GM12865 (cell line): ENCODE measurements at regions not wholly inside any gene's neighbourhood (a gene's known extent, or its start where the extent isn't known, plus 50 kb on each side); places are given as distances from the start of the nearest gene placed in this dataset.

Source experiments
- DNase-seq: peaks from one replicate; pipeline ENCODE4 v3.0.0; 2010; ENCODE audit warnings: low read depth
- H3K4me3 ChIP-seq: 2 replicates; pipeline ENCODE4 v1.5.1; 2011; ENCODE audit warnings: mild to moderate bottlenecking, low read depth, low read length, control low read depth
- CTCF ChIP-seq: IDR thresholded peaks from 2 replicates; pipeline ENCODE4 v1.5.1; 2011; ENCODE audit warnings: low read length, control low read depth, low read depth, inconsistent platforms; ENCODE audit not compliant: insufficient read depth; ENCODE audit errors: missing control alignments

- H3K4me3 ChIP-seq: no peak overlapping the region
- DNase-seq: no peak
- TF ChIP-seq CTCF: no peak
These were observed 96.2 kb upstream of the DLX2 start for GRCh38 chr2:172198908-172199307.

- peak; percentile 23 for TF ChIP-seq CTCF
- DNase-seq: peak; percentile 35
- no peak overlapping the region for H3K4me3 ChIP-seq
These were observed 97.9 kb upstream of the DLX2 start for GRCh38 chr2:172200495-172201085.

GRCh38 chr2:172204309-172204708 lies 101.6 kb upstream of the DLX2 start:
- no peak for TF ChIP-seq CTCF
- no peak for DNase-seq

GRCh38 chr2:172204762-172205161 lies 102.1 kb upstream of the DLX2 start:
- no peak overlapping the region for H3K4me3 ChIP-seq
- no peak for DNase-seq
- no peak for TF ChIP-seq CTCF

More at GRCh38 chr2:172204309-172204708, 101.6 kb upstream of the DLX2 start:
- no peak overlapping the region for H3K4me3 ChIP-seq

GRCh38 chr2:172205292-172205691 lies 102.6 kb upstream of the DLX2 start:
- no peak for TF ChIP-seq CTCF
- no peak for DNase-seq
- H3K4me3 ChIP-seq: no peak overlapping the region

- H3K4me3 ChIP-seq: no peak overlapping the region
- no peak for TF ChIP-seq CTCF
- no peak for DNase-seq
These were observed 105.2 kb upstream of the DLX2 start for GRCh38 chr2:172207911-172208310.

GRCh38 chr2:172208791-172209325 lies 106.2 kb upstream of the DLX2 start:
- no peak for TF ChIP-seq CTCF
- DNase-seq: no peak
- H3K4me3 ChIP-seq: no peak overlapping the region
